ENCODE measurements at regions not wholly inside any gene's neighbourhood (a gene's known extent, or its start where the extent isn't known, plus 50 kb on each side); places are given as distances from the start of the nearest gene placed in this dataset.

GRCh38 chr4:137707102-137707620 lies 174.9 kb upstream of the PCDH18 start:
- ChIA-PET POLR2A (ENCODE audit: low non-redundant PET) (no interaction called here), CTCF (no interaction called here)
- no peak overlapping the region for H3K27ac ChIP-seq
- TF ChIP-seq CTCF (conservative IDR thresholded peaks at IDR 0.05; ENCODE audit: low read depth): no peak
- DNase-seq (ENCODE audit: low spot score): no peak

GRCh38 chr4:137705171-137705783 lies 173.0 kb upstream of the PCDH18 start:
- no peak for TF ChIP-seq CTCF (conservative IDR thresholded peaks at IDR 0.05; ENCODE audit: low read depth)
- ChIA-PET CTCF (no interaction called here), POLR2A (ENCODE audit: low non-redundant PET) (no interaction called here)
- H3K27ac ChIP-seq: no peak overlapping the region
- no peak for DNase-seq (ENCODE audit: low spot score)

- no peak overlapping the region for H3K27ac ChIP-seq
- ChIA-PET POLR2A (ENCODE audit: low non-redundant PET) (no interaction called here), CTCF (no interaction called here)
- no peak for DNase-seq (ENCODE audit: low spot score)
- TF ChIP-seq CTCF (conservative IDR thresholded peaks at IDR 0.05; ENCODE audit: low read depth): no peak
Observed at GRCh38 chr4:137703195-137703594, 170.9 kb upstream of the PCDH18 start.

- no peak for TF ChIP-seq CTCF (conservative IDR thresholded peaks at IDR 0.05; ENCODE audit: low read depth)
- ChIA-PET CTCF (interaction anchor here (0.5 kb wide), 1 partner anchor 104 kb away, joined by 3 read pairs; no protein-coding TSS in a partner anchor), POLR2A (ENCODE audit: low non-redundant PET) (no interaction called here)
- DNase-seq (ENCODE audit: low spot score): no peak
- no peak overlapping the region for H3K27ac ChIP-seq
Observed at GRCh38 chr4:137702512-137702911, 170.2 kb upstream of the PCDH18 start.

GRCh38 chr4:137701401-137701800 lies 169.1 kb upstream of the PCDH18 start:
- no peak for TF ChIP-seq CTCF (conservative IDR thresholded peaks at IDR 0.05; ENCODE audit: low read depth)
- POLR2A ChIA-PET (ENCODE audit: low non-redundant PET): no interaction called here
- no peak overlapping the region for H3K27ac ChIP-seq
- CTCF ChIA-PET: interaction anchor here (0.6 kb wide), 1 partner anchor 625 kb away, joined by 4 read pairs; no protein-coding TSS in a partner anchor
- DNase-seq (ENCODE audit: low spot score): no peak

GRCh38 chr4:137700751-137701150 lies 168.5 kb upstream of the PCDH18 start:
- DNase-seq (ENCODE audit: low spot score): no peak
- no peak for TF ChIP-seq CTCF (conservative IDR thresholded peaks at IDR 0.05; ENCODE audit: low read depth)
- CTCF ChIA-PET: interaction anchor here (0.7 kb wide), 1 partner anchor 1503 kb away, joined by 3 read pairs; no protein-coding TSS in a partner anchor
- POLR2A ChIA-PET (ENCODE audit: low non-redundant PET): no interaction called here
- H3K27ac ChIP-seq: no peak overlapping the region
